Skeletal muscle satellite cell (primary cell): ENCODE measurements at regions not wholly inside any gene's neighbourhood (a gene's known extent, or its start where the extent isn't known, plus 50 kb on each side); places are given as distances from the start of the nearest gene placed in this dataset.
"Not testable (repeated sequence)": the region's sequence is repeated elsewhere in the genome, so short reads cannot be mapped to it uniquely, and the experiment has no call there.

ENCODE experiments used
- H3K27me3 ChIP-seq: 2 replicates; pipeline ENCODE4 v1.7.0; 2013; ENCODE audit warnings: low read length; ENCODE audit not compliant: control insufficient read depth, insufficient read depth
- H3K36me3 ChIP-seq: 2 replicates; pipeline ENCODE4 v1.7.0; 2013; ENCODE audit warnings: mild to moderate bottlenecking, control low read depth, low read length; ENCODE audit not compliant: insufficient read depth
- H3K4me1 ChIP-seq: 2 replicates; pipeline ENCODE4 v1.7.0; 2013; ENCODE audit warnings: low read length; ENCODE audit not compliant: control insufficient read depth, insufficient read depth
- H3K4me2 ChIP-seq: 2 replicates; pipeline ENCODE4 v1.7.0; 2013; ENCODE audit warnings: mild to moderate bottlenecking, low read length
- H3K4me3 ChIP-seq: 2 replicates; pipeline ENCODE4 v1.7.0; 2013; ENCODE audit warnings: low read length
- H3K9ac ChIP-seq: 2 replicates; pipeline ENCODE4 v1.7.0; 2013; ENCODE audit warnings: mild to moderate bottlenecking, low read depth, low read length, moderate library complexity
- H3K9me3 ChIP-seq: replicated peaks from 2 replicates; pipeline ENCODE4 v1.7.0; 2013; ENCODE audit warnings: mild to moderate bottlenecking, control low read depth, low read length

DNA sequence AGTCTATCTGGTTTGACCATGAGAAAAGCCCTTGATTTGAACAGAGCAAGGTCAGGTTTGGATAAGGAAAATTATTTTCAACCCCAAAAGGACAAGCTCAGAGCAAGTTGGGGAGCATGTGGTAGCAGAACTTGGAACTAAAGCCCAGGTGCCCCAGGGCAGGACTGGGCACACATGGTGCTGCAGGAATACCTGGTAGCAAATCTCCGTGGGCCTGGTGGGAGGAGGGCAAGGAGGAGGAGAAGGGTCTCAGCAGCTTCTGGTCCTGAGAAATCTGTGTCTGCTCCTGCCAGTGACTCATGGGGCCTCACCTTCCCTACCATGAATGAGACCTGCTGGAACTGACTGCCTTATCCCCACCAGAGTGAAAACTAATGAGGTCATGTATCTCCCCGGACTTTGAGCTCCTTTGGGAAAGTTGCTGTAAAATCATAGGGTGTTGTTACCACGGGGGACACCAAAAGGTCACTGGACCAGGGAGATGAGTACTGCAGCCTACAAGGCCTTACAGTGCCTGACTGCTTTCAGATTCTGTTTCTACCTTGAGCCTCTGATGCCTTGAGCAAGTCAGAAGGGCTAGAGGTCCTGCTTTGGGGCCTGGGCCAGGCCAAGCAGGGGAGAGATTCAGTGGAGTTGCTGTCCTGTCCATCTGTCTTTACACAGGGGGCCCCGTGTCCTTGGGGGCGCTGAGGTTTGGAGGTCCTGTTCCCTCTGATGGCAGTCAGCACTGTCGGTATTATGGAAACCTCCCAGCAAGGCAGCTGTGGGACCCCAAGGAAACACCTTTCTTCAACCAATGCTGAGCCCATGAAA lies 304.0 kb downstream of the MYCN start:
- Histone ChIP-seq H3K4me2 (no peak overlapping the region), H3K36me3 (no peaks in the 10 kb centered on the region), H3K4me3 (no peak overlapping the region), H3K9me3 (peaks cover 5% of the 10 kb centered on the region), H3K9ac (no peak overlapping the region), H3K27me3 (no peaks in the 10 kb centered on the region), H3K4me1 (no peaks in the 10 kb centered on the region)

DNA sequence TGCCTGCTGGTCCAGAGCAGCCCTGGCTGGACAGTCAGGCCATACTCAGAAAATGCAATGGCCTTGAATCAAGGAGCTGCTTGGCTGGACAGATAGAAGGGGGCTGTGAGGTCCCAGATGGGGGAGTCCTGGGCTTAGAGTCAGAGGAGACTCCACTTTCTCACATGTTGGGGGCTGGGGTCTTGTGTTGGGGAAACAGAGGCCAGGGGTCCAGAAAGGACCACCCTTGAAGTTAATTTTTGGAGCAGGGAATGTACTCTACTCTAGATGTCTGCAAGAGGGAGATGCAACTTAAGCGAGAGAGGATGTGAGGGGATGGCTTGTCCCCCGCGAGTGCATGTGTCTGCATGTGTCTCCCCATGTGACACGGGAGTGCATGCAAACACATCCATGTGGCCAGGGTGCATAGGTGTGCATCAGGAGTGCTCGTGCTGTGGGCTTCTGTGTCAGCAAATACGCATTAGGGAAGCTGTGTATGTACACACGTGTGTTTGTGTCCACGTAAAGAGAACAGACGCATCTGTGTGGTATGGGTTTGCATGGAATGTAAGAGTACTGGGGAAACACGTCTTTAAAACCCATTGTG lies 303.2 kb downstream of the MYCN start:
- H3K9me3 ChIP-seq = peaks cover 4% of the 10 kb centered on the region
- H3K36me3 ChIP-seq = no peaks in the 10 kb centered on the region
- no peaks in the 10 kb centered on the region for H3K4me1 ChIP-seq
- no peaks in the 10 kb centered on the region for H3K27me3 ChIP-seq
- no peak overlapping the region for H3K4me2 ChIP-seq
- H3K9ac ChIP-seq = no peak overlapping the region
- H3K4me3 ChIP-seq = no peak overlapping the region

DNA sequence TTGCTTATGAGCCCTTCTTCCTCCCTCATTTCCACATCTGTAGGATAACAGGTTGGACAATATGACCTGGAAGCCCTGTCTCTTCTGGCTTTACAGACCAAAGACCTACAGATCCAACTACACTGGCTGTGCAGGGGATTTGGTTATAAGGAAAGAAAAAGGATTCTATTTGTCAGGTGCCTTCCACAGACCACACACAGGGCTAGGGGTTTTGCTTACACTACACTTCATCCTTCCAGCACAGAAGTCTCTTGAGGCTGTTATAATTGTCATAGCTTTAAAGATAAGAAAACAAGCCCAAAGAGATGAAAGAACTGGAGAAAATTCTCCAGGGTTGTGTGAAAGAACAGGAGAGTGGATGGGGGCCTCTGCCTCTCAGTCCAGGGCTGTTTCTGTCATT lies 302.6 kb downstream of the MYCN start:
- no peak overlapping the region for H3K4me3 ChIP-seq
- H3K36me3 ChIP-seq = no peaks in the 10 kb centered on the region
- peaks cover 4% of the 10 kb centered on the region for H3K9me3 ChIP-seq
- no peak overlapping the region for H3K9ac ChIP-seq
- H3K27me3 ChIP-seq = no peaks in the 10 kb centered on the region
- no peak overlapping the region for H3K4me2 ChIP-seq
- no peaks in the 10 kb centered on the region for H3K4me1 ChIP-seq

DNA sequence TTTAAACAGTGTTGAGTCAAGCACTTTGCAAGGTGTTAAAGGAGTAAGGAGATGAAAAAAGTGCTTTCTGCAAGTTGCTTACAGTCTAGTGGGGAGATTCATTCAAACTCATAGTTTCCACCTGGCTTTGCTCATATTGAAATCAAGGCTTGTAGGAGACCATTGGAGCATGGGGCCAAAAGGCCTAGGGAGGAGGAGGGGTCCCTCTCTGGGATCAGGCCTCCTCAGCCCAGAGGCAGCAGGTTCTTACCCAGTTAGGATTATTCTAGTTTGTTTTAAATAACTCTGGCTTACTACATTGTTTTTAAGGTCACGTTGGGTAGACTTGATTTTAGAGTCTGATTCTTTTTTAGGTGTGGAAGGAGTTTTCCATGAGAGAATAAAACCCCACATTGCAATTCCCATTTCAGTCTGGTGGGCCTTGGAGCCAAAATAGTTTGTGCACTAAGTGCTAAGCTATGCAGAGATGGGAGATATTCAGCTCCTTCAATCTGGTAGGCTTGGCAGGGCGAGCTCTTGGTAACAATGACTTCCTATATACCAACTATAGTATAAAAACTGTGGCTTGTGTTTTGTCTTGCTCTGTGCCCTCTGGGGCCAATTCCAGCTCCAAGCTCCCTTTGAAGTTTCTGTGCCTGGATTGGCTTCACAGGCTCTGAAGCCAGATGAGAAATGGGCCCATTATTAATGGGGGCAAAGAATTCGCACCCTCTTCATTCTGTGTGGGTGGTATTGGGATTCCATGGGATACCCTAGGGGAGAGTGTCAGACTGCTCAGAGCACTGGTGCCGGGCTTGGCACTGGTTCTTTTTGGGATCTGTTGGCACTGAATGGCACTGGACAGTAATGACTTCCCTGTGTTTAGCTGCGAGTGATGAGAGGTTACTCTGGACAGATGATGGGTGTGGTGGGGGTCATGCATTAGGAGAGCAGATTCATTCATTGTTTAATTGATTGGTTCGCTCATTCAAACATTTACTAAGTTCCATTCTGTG lies 301.1 kb downstream of the MYCN start:
- Histone ChIP-seq H3K9ac (no peak overlapping the region), H3K4me2 (no peak overlapping the region), H3K27me3 (no peaks in the 10 kb centered on the region), H3K4me3 (no peak overlapping the region), H3K4me1 (no peaks in the 10 kb centered on the region), H3K36me3 (no peaks in the 10 kb centered on the region), H3K9me3 (peaks cover 4% of the 10 kb centered on the region)

DNA sequence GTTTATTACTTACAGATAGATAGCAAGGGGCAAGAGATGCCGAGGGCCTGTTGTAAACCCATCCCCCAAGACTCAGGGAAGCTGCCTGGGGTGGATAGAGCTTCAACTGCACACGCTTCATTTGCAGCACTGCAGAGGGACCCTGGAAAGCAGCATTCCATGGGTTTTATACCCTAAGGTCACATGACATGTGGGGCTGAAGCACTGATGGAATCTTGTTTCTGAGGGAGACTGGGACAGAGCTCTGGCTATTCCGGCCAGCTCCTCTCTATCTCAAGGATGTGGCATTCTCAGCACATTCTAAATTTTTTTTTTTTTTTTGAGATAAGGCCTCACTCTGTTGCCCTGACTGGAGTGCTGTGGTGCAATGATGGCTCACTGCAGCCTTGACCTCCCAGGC lies 300.1 kb downstream of the MYCN start:
- H3K36me3 ChIP-seq = no peaks in the 10 kb centered on the region
- H3K27me3 ChIP-seq = no peaks in the 10 kb centered on the region
- H3K9me3 ChIP-seq = peaks cover 4% of the 10 kb centered on the region
- no peaks in the 10 kb centered on the region for H3K4me1 ChIP-seq
- H3K9ac ChIP-seq = no peak overlapping the region
- H3K4me2 ChIP-seq = no peak overlapping the region
- no peak overlapping the region for H3K4me3 ChIP-seq

DNA sequence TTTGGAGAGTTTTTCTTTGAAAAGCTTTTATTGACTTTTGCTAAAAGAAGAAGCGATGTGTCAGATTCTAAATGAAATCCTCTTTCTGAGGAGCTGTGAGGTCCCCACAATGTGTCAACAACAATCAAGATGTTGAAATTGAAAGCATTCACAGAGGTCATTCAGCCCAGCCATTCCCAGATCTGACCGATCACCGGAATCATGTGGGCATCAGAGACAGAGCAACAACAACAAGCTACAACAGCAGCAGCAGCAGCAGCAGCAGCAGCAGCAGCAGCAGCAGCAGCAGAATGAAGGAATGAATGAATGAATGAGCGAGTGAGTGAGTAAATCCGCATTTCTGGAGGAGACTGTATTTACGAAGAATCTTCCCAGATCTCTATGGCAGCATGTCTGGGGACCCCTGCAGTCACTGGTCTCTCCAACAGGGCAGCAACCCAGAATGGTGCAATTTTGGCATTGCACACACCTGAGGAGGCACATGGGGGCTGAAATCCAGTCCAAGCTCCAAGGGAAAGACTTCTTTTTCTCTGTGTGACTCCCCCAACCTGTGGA lies 299.0 kb downstream of the MYCN start:
- no peaks in the 10 kb centered on the region for H3K27me3 ChIP-seq
- H3K9me3 ChIP-seq = no peaks in the 10 kb centered on the region
- H3K36me3 ChIP-seq = no peaks in the 10 kb centered on the region
- H3K4me3 ChIP-seq = no peak overlapping the region
- no peaks in the 10 kb centered on the region for H3K4me1 ChIP-seq
- H3K9ac ChIP-seq = no peak overlapping the region
- H3K4me2 ChIP-seq = no peak overlapping the region

DNA sequence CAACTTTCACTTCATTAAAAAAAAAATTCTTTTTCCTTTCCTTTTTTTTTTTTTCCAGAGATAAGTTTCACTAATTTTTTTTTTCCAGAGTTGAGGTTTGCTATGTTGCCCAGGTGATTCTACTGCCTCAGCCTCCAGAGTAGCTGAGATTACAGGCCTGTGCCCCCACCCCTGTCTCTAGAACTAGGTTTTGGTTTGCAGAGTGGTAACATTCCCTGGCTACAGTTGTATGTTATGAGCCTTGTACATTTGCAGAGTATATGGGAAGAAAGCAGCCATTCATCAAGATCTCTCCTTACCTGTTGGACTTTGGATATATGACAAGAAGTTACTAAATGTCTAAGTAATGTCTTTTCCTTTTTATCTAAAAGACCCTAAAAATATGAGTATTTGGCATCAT lies 298.4 kb downstream of the MYCN start:
- Histone ChIP-seq H3K4me1 (no peaks in the 10 kb centered on the region), H3K27me3 (no peaks in the 10 kb centered on the region), H3K4me2 (no peak overlapping the region), H3K36me3 (no peaks in the 10 kb centered on the region), H3K9me3 (no peaks in the 10 kb centered on the region), H3K4me3 (no peak overlapping the region), H3K9ac (no peak overlapping the region)

DNA sequence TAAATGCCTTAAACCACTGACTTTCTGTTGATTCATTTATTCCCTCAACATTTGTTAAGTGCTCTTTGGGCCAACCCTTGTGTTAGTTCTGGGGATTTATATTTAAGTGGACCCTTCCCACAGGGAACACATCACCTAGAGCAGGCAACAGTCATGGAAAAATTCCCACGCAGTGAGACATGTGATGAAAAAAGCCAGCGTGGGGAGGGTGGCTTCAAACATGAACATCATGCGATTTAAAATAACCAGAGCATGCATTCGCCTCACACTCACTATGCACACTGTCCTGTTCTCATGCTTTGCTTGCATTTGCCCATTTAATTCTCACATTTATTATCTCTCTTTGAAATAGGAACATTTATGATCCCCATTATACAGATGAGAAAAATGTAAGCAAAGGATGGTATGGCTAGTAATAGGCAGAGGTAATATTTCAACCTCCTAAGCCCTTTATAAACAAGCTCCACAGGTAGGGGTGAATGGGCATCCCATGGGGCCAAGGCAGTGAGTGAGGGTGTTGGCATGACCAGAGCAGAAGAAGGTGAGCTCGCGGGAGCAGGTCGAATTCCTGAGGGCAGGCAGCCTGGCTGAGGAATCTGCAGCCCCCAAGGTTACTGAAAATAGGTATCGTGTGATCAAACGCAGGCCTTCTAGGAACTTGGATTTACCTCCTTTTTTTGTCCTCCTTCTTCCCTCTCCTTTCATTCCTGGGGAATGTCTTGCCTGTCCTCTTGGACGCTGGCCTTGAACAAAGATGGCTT lies 297.8 kb downstream of the MYCN start:
- H3K4me3 ChIP-seq = no peak overlapping the region
- no peaks in the 10 kb centered on the region for H3K9me3 ChIP-seq
- H3K27me3 ChIP-seq = no peaks in the 10 kb centered on the region
- no peaks in the 10 kb centered on the region for H3K36me3 ChIP-seq
- no peak overlapping the region for H3K9ac ChIP-seq
- H3K4me2 ChIP-seq = no peak overlapping the region
- H3K4me1 ChIP-seq = no peaks in the 10 kb centered on the region

DNA sequence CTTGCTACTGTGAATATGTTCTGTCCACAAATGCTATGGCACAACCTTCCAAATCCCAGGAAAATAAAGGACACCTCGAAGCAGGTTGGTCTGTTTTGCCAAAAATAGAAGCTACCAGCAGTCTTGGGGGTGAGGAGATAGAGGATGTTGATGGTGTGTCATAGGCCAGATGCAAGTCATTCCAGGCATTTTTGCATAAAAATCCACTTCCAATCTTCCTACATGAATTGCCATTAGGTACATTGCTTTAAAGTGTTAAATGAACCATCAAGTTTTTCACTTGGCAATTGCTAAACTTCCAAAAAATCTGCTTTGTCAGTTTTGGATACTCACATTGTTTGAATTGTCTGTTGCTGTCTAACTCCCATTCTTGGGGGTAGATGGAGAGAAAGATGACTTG lies 295.4 kb downstream of the MYCN start:
- Histone ChIP-seq H3K9ac (no peak overlapping the region), H3K4me3 (no peak overlapping the region), H3K27me3 (no peaks in the 10 kb centered on the region), H3K9me3 (no peaks in the 10 kb centered on the region), H3K4me1 (no peaks in the 10 kb centered on the region), H3K36me3 (no peaks in the 10 kb centered on the region), H3K4me2 (no peak overlapping the region)

DNA sequence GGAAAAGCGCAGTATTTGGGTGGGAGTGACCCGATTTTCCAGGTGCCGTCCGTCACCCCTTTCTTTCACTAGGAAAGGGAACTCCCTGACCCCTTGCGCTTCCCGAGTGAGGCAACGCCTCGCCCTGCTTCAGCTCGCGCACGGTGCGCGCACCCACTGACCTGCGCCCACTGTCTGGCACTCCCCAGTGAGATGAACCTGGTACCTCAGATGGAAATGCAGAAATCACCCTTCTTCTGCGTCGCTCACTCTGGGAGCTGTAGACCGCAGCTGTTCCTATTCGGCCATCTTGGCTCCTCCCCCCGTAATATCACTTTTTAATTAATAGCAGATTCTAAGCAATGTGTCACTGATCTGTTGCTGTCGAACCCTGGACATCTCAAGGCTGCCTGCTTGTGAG lies 294.9 kb downstream of the MYCN start:
- not testable (repeated sequence) for H3K4me3 ChIP-seq, H3K4me2 ChIP-seq, H3K36me3 ChIP-seq

DNA sequence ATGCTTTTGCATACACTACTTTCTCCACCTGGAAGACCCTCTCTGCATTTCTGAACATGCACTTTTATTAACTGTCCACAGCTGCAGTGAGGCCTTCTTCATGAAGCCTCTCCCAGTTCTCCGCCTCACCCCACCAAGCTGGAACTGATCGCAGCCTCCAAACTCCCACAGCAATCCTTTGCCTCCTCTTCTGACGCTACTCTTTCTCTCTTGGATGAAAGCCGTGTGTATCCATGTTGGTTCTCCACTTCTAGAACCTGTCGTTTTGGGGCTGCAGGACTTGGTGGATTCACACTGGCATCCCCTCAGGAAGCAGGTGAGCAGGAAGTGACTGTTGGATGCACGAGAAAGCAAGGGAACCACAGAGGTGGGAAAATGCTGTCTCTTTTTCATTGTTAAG lies 288.6 kb downstream of the MYCN start:
- Histone ChIP-seq H3K4me2 (no peak overlapping the region), H3K9me3 (no peaks in the 10 kb centered on the region), H3K36me3 (no peaks in the 10 kb centered on the region), H3K4me1 (no peaks in the 10 kb centered on the region), H3K27me3 (no peaks in the 10 kb centered on the region), H3K4me3 (no peak overlapping the region), H3K9ac (no peak overlapping the region)

More for the DNA sequence above, 294.9 kb downstream of the MYCN start:
- H3K9ac ChIP-seq, H3K4me1 ChIP-seq, H3K27me3 ChIP-seq, H3K9me3 ChIP-seq: not testable (repeated sequence)
